ENCODE measurements at regions not wholly inside any gene's neighbourhood (a gene's known extent, or its start where the extent isn't known, plus 50 kb on each side); places are given as distances from the start of the nearest gene placed in this dataset.

DNA sequence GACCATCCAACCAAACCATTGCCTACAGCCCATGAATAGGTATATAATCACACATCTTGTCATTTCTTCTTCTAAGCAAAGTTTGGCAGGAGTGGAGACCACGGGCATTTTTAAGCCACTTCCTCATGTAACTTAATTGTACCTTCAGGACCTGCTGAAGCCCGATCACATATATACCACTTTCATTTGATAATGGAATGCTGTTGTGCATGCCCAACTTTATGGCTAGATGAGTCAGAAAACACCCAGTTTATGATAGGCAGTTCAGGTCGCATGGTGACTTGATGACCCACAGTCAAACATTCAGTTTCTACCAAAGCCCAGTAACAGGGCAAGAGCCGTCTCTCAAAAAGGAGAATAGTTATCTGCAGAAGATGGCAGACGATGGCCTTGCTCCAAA is 2295.0 kb upstream of the ACO1 start:
- Histone ChIP-seq H3K27me3 (ENCODE audit: insufficient read depth, low read length) (no peaks in the 10 kb centered on the region), H3K9ac (ENCODE audit: low read length) (no peak overlapping the region), H3K9me2 (ENCODE audit: insufficient read depth) (no peaks in the 10 kb centered on the region), H2AFZ (ENCODE audit: low read depth, low read length, poor library complexity, severe bottlenecking) (no peak overlapping the region), H3K9me3 (ENCODE audit: control insufficient read depth in 1 of 2, insufficient read depth in 1 of 2, low read depth in 1 of 2, low read length in 2 of 2) (peaks cover 0 to 2% of the 10 kb centered on the region in 2 experiments; a peak in 1 of 4 replicates), H4K20me1 (ENCODE audit: insufficient read depth) (no peaks in the 10 kb centered on the region), H3K36me3 (ENCODE audit: control insufficient read depth in 1 of 2, insufficient read depth in 2 of 2, low read length in 2 of 2) (no peaks in the 10 kb centered on the region), H3K4me2 (ENCODE audit: low read length) (no peak overlapping the region), H3K4me3 (replicated peaks in 1 of 2; ENCODE audit: low read depth in 1 of 2, low read length in 2 of 2) (no peak overlapping the region), H3K27ac (ENCODE audit: low read depth, low read length) (no peak overlapping the region), H3K4me1 (ENCODE audit: control insufficient read depth in 1 of 2, insufficient read depth in 2 of 2, low read length in 2 of 2) (no peaks in the 10 kb centered on the region), H3K79me2 (ENCODE audit: insufficient read depth, low read length) (no peaks in the 10 kb centered on the region)
- no TSS peak for BruUV-seq (replicated peaks)
- intact Hi-C loops (cut with micrococcal nuclease), result loop anchor here (5.0 kb wide), 1 partner anchor 48 kb away; no protein-coding TSS in a partner anchor
- DNase-seq (ENCODE audit: low read depth, low spot score) (no peak), ATAC-seq (no peak)
- CTCF ChIA-PET, result no interaction called here
- POLR2A ChIA-PET, result no interaction called here
- TF ChIP-seq, protein P1, sequence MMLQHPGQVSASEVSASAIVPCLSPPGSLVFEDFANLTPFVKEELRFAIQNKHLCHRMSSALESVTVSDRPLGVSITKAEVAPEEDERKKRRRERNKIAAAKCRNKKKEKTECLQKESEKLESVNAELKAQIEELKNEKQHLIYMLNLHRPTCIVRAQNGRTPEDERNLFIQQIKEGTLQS (IDR thresholded peaks at IDR 0.05), result no peak
- no peak for TF ChIP-seq JUND (IDR thresholded peaks at IDR 0.05)
- TF ChIP-seq TCF7L2 (IDR thresholded peaks at IDR 0.05; ENCODE audit: borderline replicate concordance, extremely low read depth, insufficient read depth, insufficient read length), result no peak
- TF ChIP-seq, protein P2, sequence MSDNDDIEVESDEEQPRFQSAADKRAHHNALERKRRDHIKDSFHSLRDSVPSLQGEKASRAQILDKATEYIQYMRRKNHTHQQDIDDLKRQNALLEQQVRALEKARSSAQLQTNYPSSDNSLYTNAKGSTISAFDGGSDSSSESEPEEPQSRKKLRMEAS (IDR thresholded peaks at IDR 0.05), result no peak
- TF ChIP-seq CEBPB (IDR thresholded peaks at IDR 0.05; ENCODE audit: low read depth), result no peak
- TF ChIP-seq, protein P3, sequence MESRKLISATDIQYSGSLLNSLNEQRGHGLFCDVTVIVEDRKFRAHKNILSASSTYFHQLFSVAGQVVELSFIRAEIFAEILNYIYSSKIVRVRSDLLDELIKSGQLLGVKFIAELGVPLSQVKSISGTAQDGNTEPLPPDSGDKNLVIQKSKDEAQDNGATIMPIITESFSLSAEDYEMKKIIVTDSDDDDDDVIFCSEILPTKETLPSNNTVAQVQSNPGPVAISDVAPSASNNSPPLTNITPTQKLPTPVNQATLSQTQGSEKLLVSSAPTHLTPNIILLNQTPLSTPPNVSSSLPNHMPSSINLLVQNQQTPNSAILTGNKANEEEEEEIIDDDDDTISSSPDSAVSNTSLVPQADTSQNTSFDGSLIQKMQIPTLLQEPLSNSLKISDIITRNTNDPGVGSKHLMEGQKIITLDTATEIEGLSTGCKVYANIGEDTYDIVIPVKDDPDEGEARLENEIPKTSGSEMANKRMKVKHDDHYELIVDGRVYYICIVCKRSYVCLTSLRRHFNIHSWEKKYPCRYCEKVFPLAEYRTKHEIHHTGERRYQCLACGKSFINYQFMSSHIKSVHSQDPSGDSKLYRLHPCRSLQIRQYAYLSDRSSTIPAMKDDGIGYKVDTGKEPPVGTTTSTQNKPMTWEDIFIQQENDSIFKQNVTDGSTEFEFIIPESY (IDR thresholded peaks at IDR 0.05; ENCODE audit: extremely low read depth, insufficient replicate concordance, low read length), result no peak
- TF ChIP-seq EGR1 (IDR thresholded peaks at IDR 0.05; ENCODE audit: low read depth), result no peak
- TF ChIP-seq SP1 (IDR thresholded peaks at IDR 0.05; ENCODE audit: low read depth), result no peak
- no peak for TF ChIP-seq CBX3 (IDR thresholded peaks at IDR 0.05; ENCODE audit: low read depth)
- no peak for TF ChIP-seq ZFX (IDR thresholded peaks at IDR 0.05)
- TF ChIP-seq, protein P4, sequence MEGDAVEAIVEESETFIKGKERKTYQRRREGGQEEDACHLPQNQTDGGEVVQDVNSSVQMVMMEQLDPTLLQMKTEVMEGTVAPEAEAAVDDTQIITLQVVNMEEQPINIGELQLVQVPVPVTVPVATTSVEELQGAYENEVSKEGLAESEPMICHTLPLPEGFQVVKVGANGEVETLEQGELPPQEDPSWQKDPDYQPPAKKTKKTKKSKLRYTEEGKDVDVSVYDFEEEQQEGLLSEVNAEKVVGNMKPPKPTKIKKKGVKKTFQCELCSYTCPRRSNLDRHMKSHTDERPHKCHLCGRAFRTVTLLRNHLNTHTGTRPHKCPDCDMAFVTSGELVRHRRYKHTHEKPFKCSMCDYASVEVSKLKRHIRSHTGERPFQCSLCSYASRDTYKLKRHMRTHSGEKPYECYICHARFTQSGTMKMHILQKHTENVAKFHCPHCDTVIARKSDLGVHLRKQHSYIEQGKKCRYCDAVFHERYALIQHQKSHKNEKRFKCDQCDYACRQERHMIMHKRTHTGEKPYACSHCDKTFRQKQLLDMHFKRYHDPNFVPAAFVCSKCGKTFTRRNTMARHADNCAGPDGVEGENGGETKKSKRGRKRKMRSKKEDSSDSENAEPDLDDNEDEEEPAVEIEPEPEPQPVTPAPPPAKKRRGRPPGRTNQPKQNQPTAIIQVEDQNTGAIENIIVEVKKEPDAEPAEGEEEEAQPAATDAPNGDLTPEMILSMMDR (IDR thresholded peaks at IDR 0.05 in 2 of 3, conservative IDR thresholded peaks at IDR 0.05 in 1 of 3; ENCODE audit: borderline replicate concordance in 1 of 3, insufficient read depth in 1 of 3, low read depth in 2 of 3, low read length in 2 of 3), result no peak
- no peak for TF ChIP-seq EZH2 (IDR thresholded peaks at IDR 0.05)
- TF ChIP-seq YY1 (IDR thresholded peaks at IDR 0.05; ENCODE audit: extremely low read depth, insufficient replicate concordance, low read depth, low read length), result no peak
- TF ChIP-seq, protein P5, sequence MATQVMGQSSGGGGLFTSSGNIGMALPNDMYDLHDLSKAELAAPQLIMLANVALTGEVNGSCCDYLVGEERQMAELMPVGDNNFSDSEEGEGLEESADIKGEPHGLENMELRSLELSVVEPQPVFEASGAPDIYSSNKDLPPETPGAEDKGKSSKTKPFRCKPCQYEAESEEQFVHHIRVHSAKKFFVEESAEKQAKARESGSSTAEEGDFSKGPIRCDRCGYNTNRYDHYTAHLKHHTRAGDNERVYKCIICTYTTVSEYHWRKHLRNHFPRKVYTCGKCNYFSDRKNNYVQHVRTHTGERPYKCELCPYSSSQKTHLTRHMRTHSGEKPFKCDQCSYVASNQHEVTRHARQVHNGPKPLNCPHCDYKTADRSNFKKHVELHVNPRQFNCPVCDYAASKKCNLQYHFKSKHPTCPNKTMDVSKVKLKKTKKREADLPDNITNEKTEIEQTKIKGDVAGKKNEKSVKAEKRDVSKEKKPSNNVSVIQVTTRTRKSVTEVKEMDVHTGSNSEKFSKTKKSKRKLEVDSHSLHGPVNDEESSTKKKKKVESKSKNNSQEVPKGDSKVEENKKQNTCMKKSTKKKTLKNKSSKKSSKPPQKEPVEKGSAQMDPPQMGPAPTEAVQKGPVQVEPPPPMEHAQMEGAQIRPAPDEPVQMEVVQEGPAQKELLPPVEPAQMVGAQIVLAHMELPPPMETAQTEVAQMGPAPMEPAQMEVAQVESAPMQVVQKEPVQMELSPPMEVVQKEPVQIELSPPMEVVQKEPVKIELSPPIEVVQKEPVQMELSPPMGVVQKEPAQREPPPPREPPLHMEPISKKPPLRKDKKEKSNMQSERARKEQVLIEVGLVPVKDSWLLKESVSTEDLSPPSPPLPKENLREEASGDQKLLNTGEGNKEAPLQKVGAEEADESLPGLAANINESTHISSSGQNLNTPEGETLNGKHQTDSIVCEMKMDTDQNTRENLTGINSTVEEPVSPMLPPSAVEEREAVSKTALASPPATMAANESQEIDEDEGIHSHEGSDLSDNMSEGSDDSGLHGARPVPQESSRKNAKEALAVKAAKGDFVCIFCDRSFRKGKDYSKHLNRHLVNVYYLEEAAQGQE (IDR thresholded peaks at IDR 0.05; ENCODE audit: low read depth), result no peak
- TF ChIP-seq EZH2phosphoT487 (IDR thresholded peaks at IDR 0.05; ENCODE audit: borderline replicate concordance), result no peak
- TF ChIP-seq SRF (IDR thresholded peaks at IDR 0.05; ENCODE audit: low read depth), result no peak
- RAD21 ChIA-PET (ENCODE audit: low non-redundant PET in 1 of 2, low total read pairs in 2 of 2, uncharacterized antibody in 2 of 2, unreplicated experiment in 2 of 2), result no interaction called here
